Coronary artery (tissue), 2 donors: ENCODE measurements at regions not wholly inside any gene's neighbourhood (a gene's known extent, or its start where the extent isn't known, plus 50 kb on each side); places are given as distances from the start of the nearest gene placed in this dataset.

ENCODE experiments used
- DNase-seq: peaks from one replicate; pipeline ENCODE4 v3.0.0-alpha.2; 2017; ENCODE audit warnings: low spot score
- H3K27ac ChIP-seq, 2 donors: fragments of 200-600 bp; sonication (generic); one replicate each; pipeline ENCODE4 v1.5.1; 2016 to 2019
- H3K4me3 ChIP-seq: fragments of 200-600 bp; sonication (generic); 2 replicates; pipeline ENCODE4 v1.5.1; 2016; ENCODE audit warnings: mild to moderate bottlenecking, moderate library complexity
- TF ChIP-seq, protein P1 (sequence below): fragments of 200-600 bp; sonication (generic); IDR thresholded peaks from one replicate; pipeline ENCODE4 v1.5.1; 2019; ENCODE audit warnings: antibody characterized with exemption

DNA sequence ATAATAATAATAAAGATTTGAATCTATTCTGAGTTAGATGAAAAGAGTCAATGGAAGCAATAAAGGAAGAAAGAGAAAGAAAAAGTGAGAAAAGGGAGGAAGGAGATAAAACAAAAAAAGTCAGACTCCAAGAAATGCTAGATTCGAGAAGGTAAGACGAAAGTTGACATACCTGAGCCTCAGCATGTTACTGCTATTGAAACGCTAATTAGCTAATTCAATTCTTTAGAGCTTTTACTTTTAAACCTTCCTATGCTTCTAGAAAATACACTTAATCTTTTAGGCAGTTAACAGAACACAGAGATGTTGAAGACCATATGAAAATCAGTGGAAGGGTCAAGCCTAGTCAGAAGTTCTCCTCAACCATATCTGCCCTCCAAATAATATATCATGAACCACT is 337.2 kb upstream of the ROBO2 start:
- H3K4me3 ChIP-seq, result no peak overlapping the region
- no peak overlapping the region for H3K27ac ChIP-seq
- TF ChIP-seq, protein P1, sequence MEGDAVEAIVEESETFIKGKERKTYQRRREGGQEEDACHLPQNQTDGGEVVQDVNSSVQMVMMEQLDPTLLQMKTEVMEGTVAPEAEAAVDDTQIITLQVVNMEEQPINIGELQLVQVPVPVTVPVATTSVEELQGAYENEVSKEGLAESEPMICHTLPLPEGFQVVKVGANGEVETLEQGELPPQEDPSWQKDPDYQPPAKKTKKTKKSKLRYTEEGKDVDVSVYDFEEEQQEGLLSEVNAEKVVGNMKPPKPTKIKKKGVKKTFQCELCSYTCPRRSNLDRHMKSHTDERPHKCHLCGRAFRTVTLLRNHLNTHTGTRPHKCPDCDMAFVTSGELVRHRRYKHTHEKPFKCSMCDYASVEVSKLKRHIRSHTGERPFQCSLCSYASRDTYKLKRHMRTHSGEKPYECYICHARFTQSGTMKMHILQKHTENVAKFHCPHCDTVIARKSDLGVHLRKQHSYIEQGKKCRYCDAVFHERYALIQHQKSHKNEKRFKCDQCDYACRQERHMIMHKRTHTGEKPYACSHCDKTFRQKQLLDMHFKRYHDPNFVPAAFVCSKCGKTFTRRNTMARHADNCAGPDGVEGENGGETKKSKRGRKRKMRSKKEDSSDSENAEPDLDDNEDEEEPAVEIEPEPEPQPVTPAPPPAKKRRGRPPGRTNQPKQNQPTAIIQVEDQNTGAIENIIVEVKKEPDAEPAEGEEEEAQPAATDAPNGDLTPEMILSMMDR, result no peak
- DNase-seq, result no peak

DNA sequence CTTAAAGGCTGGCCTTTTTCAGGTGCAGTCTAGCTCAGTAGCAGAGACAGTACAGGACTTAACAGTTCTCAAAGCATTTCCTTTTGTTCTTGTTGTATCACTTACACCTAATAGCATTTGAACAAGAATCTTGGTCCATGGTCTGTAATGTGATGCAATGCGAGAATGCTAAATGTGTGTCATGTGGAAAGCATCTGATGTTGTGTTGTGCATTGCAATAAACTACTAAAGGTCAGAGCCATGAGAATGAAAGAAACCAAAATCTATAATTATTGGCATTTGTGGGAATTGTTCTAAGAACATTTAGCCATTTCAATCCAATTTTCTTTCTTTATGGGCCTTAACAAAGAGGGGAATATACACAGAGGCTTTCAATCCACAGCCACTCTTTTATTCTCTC is 324.5 kb upstream of the ROBO2 start:
- no peak overlapping the region for H3K4me3 ChIP-seq
- DNase-seq, result no peak
- H3K27ac ChIP-seq, result no peak overlapping the region
- TF ChIP-seq, protein P1, result no peak

DNA sequence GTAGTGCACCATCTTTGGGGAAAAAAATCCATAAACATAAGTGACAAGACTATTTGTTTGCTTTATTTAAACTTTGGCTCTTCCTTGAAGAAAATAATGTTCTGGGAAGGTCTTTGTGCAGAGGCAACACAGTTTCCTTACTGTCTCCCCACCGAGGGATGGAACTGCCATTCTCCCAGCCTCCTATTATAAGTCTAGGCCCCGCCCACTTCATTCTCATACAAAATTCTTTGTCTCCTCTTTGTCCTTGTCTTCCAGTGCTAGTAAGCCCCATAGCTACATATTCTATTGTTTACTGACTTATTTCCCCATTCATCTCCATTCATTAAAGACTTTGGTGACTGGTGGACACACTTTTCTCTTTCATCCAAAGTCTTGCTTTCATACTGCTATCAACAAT is 316.5 kb upstream of the ROBO2 start:
- TF ChIP-seq, protein P1, result no peak
- Histone ChIP-seq H3K27ac (no peak overlapping the region), H3K4me3 (no peak overlapping the region)
- DNase-seq, result no peak

DNA sequence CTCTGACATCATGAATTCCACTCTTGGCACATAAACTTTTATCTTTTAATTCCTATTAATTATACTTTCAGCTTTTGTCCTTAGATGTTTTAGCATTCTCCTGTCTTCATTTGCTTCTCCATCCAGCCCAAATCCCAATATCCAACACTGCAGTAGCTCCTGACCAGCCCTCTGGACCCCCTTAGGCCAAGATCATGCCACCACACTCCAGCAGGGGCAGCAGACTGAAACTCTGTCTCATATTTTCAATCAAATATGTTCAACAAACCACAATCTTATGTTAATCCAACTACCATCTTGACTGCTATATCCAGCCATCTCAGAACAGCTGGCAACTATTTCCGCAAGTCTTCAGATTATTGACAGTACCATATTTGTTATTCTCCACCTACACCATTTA is 315.8 kb upstream of the ROBO2 start:
- TF ChIP-seq, protein P1, result no peak
- no peak for DNase-seq
- H3K4me3 ChIP-seq, result no peak overlapping the region
- no peak overlapping the region for H3K27ac ChIP-seq

DNA sequence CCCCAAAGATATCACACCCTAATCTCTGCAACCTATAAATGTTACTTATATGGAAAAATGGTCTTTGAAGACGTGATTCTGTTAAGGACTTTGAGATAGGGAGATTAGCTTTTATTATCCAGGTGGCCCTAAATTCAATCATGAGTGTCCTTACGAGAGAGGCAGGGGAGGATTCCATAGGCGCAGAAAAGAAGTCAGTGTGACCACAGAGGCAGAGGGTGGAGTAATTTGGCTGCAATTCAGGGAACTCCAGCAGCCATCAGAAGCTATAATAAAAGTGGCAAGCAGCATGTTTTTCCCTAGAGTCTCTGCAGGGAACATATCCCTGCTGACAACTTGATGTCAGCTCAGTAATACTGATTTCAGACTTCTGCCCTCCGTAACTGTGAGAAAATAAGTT is 315.2 kb upstream of the ROBO2 start:
- no peak for DNase-seq
- Histone ChIP-seq H3K27ac (no peak overlapping the region), H3K4me3 (no peak overlapping the region)
- TF ChIP-seq, protein P1, result no peak

DNA sequence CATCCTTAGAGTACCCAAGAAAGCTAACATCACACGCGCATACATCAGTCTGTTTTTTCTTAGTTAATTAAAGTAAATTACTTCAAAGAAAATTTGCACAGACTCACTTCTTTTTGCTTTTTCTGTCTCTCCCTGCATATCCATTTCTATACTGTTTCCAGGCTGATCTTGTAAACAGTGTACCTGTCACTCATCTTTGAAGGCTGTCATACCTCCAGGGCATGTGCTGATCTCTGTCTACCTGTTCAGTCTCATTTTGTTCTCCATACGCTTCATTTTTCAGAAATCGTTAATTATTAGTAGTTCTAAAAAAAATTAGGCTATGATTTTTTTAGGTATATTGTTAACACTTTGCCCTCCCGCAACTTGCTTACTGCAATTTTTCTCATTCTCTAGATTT is 313.9 kb upstream of the ROBO2 start:
- no peak for DNase-seq
- H3K27ac ChIP-seq, result no peak overlapping the region
- TF ChIP-seq, protein P1, result no peak
- H3K4me3 ChIP-seq, result no peak overlapping the region

DNA sequence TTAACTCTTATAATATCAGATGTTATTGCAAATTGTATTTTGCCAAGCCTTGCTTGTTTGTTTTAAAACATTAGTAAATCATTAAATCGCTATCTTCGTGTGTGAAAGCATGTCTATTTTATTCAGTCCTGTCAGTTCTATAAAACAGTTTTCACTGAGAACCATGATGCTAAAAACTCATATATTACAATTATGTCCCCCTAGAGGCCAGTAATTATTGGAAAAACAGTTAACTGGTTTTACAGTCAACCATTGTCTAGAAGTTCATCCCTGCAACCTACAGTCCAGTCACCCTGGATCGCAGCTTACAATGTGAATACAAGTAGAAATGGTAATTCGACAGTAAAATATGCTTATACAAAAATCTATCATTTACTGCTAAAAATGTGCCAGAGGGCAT is 311.5 kb upstream of the ROBO2 start:
- TF ChIP-seq, protein P1, result no peak
- Histone ChIP-seq H3K27ac (no peak overlapping the region), H3K4me3 (no peak overlapping the region)
- DNase-seq, result no peak
